Fibroblast of lung (primary cell): ENCODE measurements at regions not wholly inside any gene's neighbourhood (a gene's known extent, or its start where the extent isn't known, plus 50 kb on each side); places are given as distances from the start of the nearest gene placed in this dataset.

Experiments
- DNase-seq, 2 donors: peaks; one replicate each; pipeline versions ENCODE4 v3.0.0 to v3.0.0-alpha.2; 2010; ENCODE audit warnings: low read depth in 2 of 2
- H2AFZ ChIP-seq: 2 replicates; pipeline ENCODE4 v1.5.1; 2012; ENCODE audit warnings: low read length, control low read depth, inconsistent platforms
- H3K27ac ChIP-seq: 2 replicates; pipeline ENCODE4 v1.5.1; 2011; ENCODE audit warnings: low read length, control low read depth; ENCODE audit not compliant: insufficient read depth
- H3K27me3 ChIP-seq: 2 replicates; pipeline ENCODE4 v1.5.1; 2011; ENCODE audit warnings: mild to moderate bottlenecking, low read length; ENCODE audit not compliant: control insufficient read depth, insufficient read depth
- H3K36me3 ChIP-seq: 2 replicates; pipeline ENCODE4 v1.5.1; 2011; ENCODE audit warnings: low read length; ENCODE audit not compliant: control insufficient read depth, insufficient read depth
- H3K4me1 ChIP-seq: 2 replicates; pipeline ENCODE4 v1.5.1; 2011; ENCODE audit warnings: low read length; ENCODE audit not compliant: control insufficient read depth, insufficient read depth; ENCODE audit errors: extremely low read depth
- H3K4me2 ChIP-seq: 2 replicates; pipeline ENCODE4 v1.5.1; 2011; ENCODE audit warnings: low read length, control low read depth; ENCODE audit not compliant: insufficient read depth; ENCODE audit errors: extremely low read depth
- H3K4me3 ChIP-seq, 4 experiments: fragments of 200-600 bp in 1 of 4; sonication (generic) in 1 of 4; replicated peaks in 1 of 4; 2 replicates each; pipeline ENCODE4 v1.5.1; 2011 to 2016; ENCODE audit warnings: low read length in 4 of 4, low read depth in 3 of 4, mild to moderate bottlenecking in 3 of 4, control low read depth in 2 of 4, inconsistent platforms in 1 of 4, mixed read lengths in 1 of 4; ENCODE audit not compliant: insufficient read depth in 1 of 4; ENCODE audit errors: control extremely low read depth in 1 of 4
- H3K79me2 ChIP-seq: 2 replicates; pipeline ENCODE4 v1.5.1; 2012; ENCODE audit warnings: mild to moderate bottlenecking, low read length, inconsistent platforms; ENCODE audit not compliant: control insufficient read depth, insufficient read depth
- H3K9ac ChIP-seq: 2 replicates; pipeline ENCODE4 v1.5.1; 2011; ENCODE audit warnings: mild to moderate bottlenecking, low read length, control low read depth; ENCODE audit not compliant: insufficient read depth
- H3K9me3 ChIP-seq: 2 replicates; pipeline ENCODE4 v1.5.1; 2012; ENCODE audit warnings: low read depth, low read length; ENCODE audit not compliant: control insufficient read depth, insufficient read depth
- H4K20me1 ChIP-seq: 2 replicates; pipeline ENCODE4 v1.5.1; 2011; ENCODE audit warnings: low read length; ENCODE audit not compliant: control insufficient read depth, insufficient read depth; ENCODE audit errors: extremely low read depth
- CTCF ChIP-seq, 2 donors: IDR thresholded peaks in 1 of 2; conservative IDR thresholded peaks in 1 of 2; 1 replicate in 1 of 2; 2 replicates in 1 of 2; pipeline ENCODE4 v1.5.1; 2011 to 2012; ENCODE audit warnings: low read length in 2 of 2, control low read depth in 1 of 2, inconsistent platforms in 1 of 2, low read depth in 1 of 2, mild to moderate bottlenecking in 1 of 2
- EZH2 ChIP-seq: IDR thresholded peaks from 2 replicates; pipeline ENCODE4 v1.5.1; 2012; ENCODE audit warnings: low read length, control low read depth, mild to moderate bottlenecking; ENCODE audit errors: missing control alignments

GRCh38 chr12:111108726-111109125, 188.3 kb upstream of the MYL2 start:
- Histone ChIP-seq H2AFZ (no peak overlapping the region), H3K4me1 (no peaks in the 10 kb centered on the region), H4K20me1 (no peaks in the 10 kb centered on the region), H3K4me2 (no peak overlapping the region), H3K9ac (no peak overlapping the region), H3K27ac (no peak overlapping the region), H3K27me3 (no peaks in the 10 kb centered on the region), H3K4me3 (no peak overlapping the region), H3K9me3 (no peaks in the 10 kb centered on the region), H3K36me3 (no peaks in the 10 kb centered on the region), H3K79me2 (no peaks in the 10 kb centered on the region)
- TF ChIP-seq EZH2 (no peak), CTCF (conservative IDR thresholded peaks at IDR 0.05 in 1 of 2, IDR thresholded peaks at IDR 0.05 in 1 of 2; ENCODE audit: low read depth in 1 of 2, low read length in 2 of 2) (no peak)
- no peak for DNase-seq

- no peaks in the 10 kb centered on the region for H4K20me1 ChIP-seq
- no peak overlapping the region for H3K9ac ChIP-seq
- no peaks in the 10 kb centered on the region for H3K36me3 ChIP-seq
- H3K27ac ChIP-seq: no peak overlapping the region
- H3K9me3 ChIP-seq: no peaks in the 10 kb centered on the region
- no peak overlapping the region for H2AFZ ChIP-seq
- TF ChIP-seq EZH2 (no peak), CTCF (conservative IDR thresholded peaks at IDR 0.05 in 1 of 2, IDR thresholded peaks at IDR 0.05 in 1 of 2; ENCODE audit: low read depth in 1 of 2, low read length in 2 of 2) (no peak)
- H3K4me3 ChIP-seq: no peak overlapping the region
- no peaks in the 10 kb centered on the region for H3K79me2 ChIP-seq
- H3K4me2 ChIP-seq: no peak overlapping the region
- no peak for DNase-seq
- H3K4me1 ChIP-seq: no peaks in the 10 kb centered on the region
- no peaks in the 10 kb centered on the region for H3K27me3 ChIP-seq
These were observed 187.2 kb upstream of the MYL2 start for GRCh38 chr12:111107392-111108178.

- no peak overlapping the region for H3K9ac ChIP-seq
- H4K20me1 ChIP-seq: no peaks in the 10 kb centered on the region
- H3K9me3 ChIP-seq: no peaks in the 10 kb centered on the region
- H3K27ac ChIP-seq: no peak overlapping the region
- no peak overlapping the region for H3K4me2 ChIP-seq
- H3K36me3 ChIP-seq: no peaks in the 10 kb centered on the region
- H3K4me1 ChIP-seq: no peaks in the 10 kb centered on the region
- TF ChIP-seq EZH2 (no peak), CTCF (conservative IDR thresholded peaks at IDR 0.05 in 1 of 2, IDR thresholded peaks at IDR 0.05 in 1 of 2; ENCODE audit: low read depth in 1 of 2, low read length in 2 of 2) (no peak)
- DNase-seq: no peak
- H3K79me2 ChIP-seq: no peaks in the 10 kb centered on the region
- H2AFZ ChIP-seq: no peak overlapping the region
- H3K4me3 ChIP-seq: no peak overlapping the region
- H3K27me3 ChIP-seq: no peaks in the 10 kb centered on the region
These were observed 184.9 kb upstream of the MYL2 start for GRCh38 chr12:111105294-111105693.
